Omental fat pad (tissue), 3 donors: ENCODE measurements at regions not wholly inside any gene's neighbourhood (a gene's known extent, or its start where the extent isn't known, plus 50 kb on each side); places are given as distances from the start of the nearest gene placed in this dataset.
"Not testable (repeated sequence)": the region's sequence is repeated elsewhere in the genome, so short reads cannot be mapped to it uniquely, and the experiment has no call there.

Source experiments
- ATAC-seq: fragments of 150-250 bp; one replicate; pipeline ENCODE4 v1.9.1; 2016; ENCODE audit warnings: mild to moderate bottlenecking, moderate library complexity; ENCODE audit not compliant: low FRiP score
- DNase-seq: peaks from one replicate; pipeline ENCODE4 v3.0.0-alpha.2; 2019; ENCODE audit warnings: low spot score
- TF ChIP-seq, protein P1 (sequence below), 3 donors: fragments of 450-650 bp; IDR thresholded peaks; one replicate each; pipeline ENCODE4 v1.5.1; 2016 to 2017; ENCODE audit warnings: antibody characterized with exemption in 3 of 3, mild to moderate bottlenecking in 3 of 3, moderate library complexity in 2 of 3

DNA sequence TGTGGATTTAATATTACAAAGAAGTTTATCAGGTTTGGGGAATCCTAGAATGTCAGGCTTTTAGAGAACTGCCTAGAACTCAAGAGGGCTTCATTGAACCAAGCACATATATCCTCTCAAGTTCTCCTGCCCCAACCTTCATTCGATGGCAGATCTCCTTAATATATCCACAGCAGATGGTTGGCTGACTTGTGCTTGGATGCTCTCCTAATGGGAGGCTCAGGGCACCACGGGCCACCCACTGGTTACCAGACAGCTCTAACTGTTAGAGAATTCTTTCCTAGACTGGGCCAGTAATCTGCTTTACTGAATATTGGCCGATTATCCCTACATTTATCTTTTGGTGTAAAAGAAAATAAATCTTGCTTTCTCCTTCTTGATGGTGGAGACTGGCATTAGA lies 87.2 kb upstream of the ATP8B1 start:
- DNase-seq (no peak), ATAC-seq (no peak)
- TF ChIP-seq, protein P1, sequence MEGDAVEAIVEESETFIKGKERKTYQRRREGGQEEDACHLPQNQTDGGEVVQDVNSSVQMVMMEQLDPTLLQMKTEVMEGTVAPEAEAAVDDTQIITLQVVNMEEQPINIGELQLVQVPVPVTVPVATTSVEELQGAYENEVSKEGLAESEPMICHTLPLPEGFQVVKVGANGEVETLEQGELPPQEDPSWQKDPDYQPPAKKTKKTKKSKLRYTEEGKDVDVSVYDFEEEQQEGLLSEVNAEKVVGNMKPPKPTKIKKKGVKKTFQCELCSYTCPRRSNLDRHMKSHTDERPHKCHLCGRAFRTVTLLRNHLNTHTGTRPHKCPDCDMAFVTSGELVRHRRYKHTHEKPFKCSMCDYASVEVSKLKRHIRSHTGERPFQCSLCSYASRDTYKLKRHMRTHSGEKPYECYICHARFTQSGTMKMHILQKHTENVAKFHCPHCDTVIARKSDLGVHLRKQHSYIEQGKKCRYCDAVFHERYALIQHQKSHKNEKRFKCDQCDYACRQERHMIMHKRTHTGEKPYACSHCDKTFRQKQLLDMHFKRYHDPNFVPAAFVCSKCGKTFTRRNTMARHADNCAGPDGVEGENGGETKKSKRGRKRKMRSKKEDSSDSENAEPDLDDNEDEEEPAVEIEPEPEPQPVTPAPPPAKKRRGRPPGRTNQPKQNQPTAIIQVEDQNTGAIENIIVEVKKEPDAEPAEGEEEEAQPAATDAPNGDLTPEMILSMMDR (IDR thresholded peaks at IDR 0.05): no peak

DNA sequence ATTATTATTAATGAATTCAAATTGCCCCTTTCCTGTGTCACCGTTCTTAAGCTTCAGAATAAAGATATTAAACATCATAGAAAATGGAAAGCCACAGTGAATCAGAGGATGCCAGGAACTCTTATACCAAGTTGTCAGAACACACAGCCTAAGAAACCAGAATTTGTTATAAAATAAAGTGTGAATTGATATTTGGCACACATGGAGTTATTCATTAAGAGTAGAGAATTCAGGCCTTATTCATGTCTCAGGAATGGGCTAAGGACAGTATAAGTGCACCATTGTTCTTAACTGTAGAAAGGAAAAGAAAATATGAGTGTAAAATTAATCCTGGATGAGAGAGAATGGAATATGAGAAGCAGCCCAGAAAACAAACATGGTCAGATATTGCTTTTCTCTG lies 86.7 kb upstream of the ATP8B1 start:
- ATAC-seq: no peak
- DNase-seq: no peak
- TF ChIP-seq, protein P1 (IDR thresholded peaks at IDR 0.05): no peak

DNA sequence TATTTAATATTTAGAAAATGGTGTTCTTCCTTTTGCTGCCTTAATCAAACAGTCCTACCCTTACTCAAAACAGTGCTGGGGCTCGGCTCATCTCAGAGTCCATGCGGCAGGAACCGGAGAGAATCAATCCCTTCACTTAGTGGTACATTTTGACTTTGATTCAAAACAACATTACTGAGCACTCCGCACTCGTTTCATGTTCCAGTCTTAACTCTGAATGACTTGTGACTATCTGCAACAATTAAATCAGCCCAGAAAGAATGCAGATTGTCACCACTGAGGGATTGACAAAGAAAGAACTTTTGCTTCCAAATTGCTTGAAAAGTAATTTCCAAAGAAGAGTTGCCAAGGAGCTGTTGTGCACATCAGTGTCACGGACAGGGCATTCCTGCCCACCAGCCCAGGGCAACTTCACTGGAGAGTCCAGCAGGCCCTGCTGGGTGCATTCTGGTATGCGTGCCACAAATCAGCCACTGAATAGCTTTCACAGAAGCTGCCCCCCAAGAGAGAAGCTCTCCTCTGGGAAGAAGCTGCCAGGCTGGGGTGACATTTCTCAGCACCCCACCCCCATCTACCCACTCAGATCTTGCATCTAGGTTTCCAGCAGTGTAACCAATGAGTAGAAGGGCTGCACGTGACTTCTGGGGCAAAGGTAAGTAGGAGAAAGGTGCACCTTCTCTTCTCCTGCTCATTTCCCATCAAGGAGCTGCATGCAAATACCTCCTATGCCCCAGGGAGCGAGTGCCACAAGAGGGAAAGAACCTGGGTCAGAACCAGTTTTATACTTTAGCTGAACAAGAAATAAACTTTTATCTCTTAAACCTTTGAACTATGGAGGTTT lies 84.6 kb upstream of the ATP8B1 start:
- ATAC-seq: no peak
- TF ChIP-seq, protein P1 (IDR thresholded peaks at IDR 0.05): no peak

DNA sequence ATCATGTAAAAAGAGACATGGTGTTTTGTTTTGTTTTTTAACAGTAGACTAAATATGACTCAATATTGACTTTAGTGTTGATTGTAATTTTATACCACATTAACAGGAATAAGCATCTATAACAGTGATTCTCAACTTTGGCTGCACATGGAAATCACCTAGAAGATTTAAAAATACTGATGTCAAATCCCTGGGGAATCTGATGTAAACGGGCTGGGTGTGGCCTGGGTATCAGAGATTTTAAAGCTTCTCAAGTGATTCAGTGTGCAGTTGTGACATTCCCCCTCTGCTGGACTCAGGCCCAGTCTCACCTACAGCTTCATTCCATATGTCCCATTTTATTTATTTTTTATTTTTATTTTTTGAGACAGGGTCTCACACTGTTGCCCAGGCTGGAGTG lies 82.8 kb upstream of the ATP8B1 start:
- DNase-seq (no peak), ATAC-seq (no peak)
- TF ChIP-seq, protein P1 (IDR thresholded peaks at IDR 0.05): no peak

More for the DNA sequence above, 84.6 kb upstream of the ATP8B1 start:
- no peak for DNase-seq

DNA sequence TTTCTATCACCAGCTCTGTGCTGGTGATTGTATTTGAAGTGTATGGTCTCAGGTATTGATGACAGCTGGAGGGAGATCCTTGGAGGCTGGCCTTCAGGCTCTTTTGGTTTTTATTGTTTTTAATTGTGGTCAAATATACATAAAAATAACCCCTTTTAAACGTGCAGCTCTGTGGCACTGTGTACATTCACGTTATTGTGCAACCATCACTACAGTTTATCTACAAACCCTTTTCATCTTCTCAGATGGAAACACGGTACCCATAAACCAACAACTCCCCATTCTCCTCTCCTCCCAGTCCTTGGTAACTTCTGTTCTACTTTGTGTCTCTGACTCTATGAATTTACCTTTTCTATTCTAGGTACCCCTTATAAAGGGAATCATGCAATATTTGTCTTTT lies 79.3 kb upstream of the ATP8B1 start:
- TF ChIP-seq, protein P1 (IDR thresholded peaks at IDR 0.05): no peak
- DNase-seq (no peak), ATAC-seq (no peak)

DNA sequence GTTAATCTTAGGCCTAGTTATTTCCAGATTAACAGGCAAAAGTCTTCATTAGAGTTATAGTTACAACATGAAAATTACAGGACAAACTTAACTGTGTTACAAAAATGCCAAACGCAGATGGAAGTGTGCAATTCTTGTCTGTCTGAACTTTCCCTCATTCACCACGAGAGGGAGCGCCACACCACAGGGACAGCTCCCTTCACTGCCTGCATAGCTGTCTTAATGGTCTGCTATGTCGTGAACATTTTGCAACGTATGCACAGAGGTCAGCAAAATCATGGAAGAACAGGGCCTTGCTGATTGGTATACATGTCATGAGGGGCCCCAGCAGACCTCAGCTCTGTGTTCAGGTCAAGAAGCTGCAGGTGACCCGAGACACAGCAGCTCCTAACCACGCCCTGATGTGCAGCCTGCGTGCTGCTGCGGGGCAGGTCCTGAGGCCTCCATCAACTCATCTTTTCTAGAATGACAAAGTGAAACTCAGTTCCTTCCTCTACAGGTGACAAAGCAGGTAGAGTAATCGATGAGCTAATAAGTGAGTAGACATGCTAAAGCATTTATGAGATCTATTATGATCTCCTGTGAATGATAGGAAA lies 78.8 kb upstream of the ATP8B1 start:
- ATAC-seq (peak; percentile 85), DNase-seq (peak; percentile 29)
- TF ChIP-seq, protein P1 (IDR thresholded peaks at IDR 0.05): peak in 1 of 3 donors; percentile 34

DNA sequence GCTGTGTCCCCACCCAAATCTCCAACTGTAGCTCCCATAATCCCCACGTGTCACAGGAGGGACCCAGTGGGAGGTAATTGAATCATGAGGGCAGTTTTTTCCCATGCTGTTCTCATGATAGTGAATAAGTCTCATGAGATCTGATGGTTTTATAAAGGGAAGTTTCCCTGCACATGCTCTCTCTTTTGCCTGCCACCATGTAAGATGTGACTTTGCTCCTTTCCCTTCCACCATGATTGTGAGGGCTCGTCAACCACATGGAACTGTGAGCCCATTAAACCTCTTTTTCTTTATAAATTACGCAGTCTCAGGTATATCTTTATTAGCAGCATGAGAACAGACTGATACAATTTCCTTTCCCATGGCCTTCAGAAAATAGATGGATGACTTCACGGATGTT lies 76.8 kb upstream of the ATP8B1 start:
- DNase-seq, ATAC-seq: not testable (repeated sequence)
